Neural cell (in vitro differentiated cells): ENCODE measurements at regions not wholly inside any gene's neighbourhood (a gene's known extent, or its start where the extent isn't known, plus 50 kb on each side); places are given as distances from the start of the nearest gene placed in this dataset.

Experiments
- H2AFZ ChIP-seq: fragments of 200-600, 300-800 bp; sonication (generic), shearing (Covaris generic); 2 replicates; pipeline ENCODE4 v1.6.0; 2014; ENCODE audit warnings: low read depth, mild to moderate bottlenecking, antibody characterized with exemption, low read length, moderate library complexity
- H3F3A ChIP-seq: fragments of 200-600 bp; shearing (Covaris generic); 2 replicates; pipeline ENCODE4 v1.6.1; 2016; ENCODE audit warnings: mild to moderate bottlenecking, moderate library complexity, mixed read lengths, antibody characterized with exemption, low read length; ENCODE audit not compliant: insufficient read depth, poor library complexity, severe bottlenecking
- H3K27ac ChIP-seq: fragments of 200-600, 300-800 bp; sonication (generic), shearing (Covaris generic); 2 replicates; pipeline ENCODE4 v1.5.1; 2014; ENCODE audit warnings: mild to moderate bottlenecking, low read length, moderate library complexity
- H3K27me3 ChIP-seq: fragments of 300-800, 200-600 bp; sonication (generic), shearing (Covaris generic); 2 replicates; pipeline ENCODE4 v1.6.0; 2014; ENCODE audit warnings: mild to moderate bottlenecking, low read depth, low read length, moderate library complexity; ENCODE audit not compliant: insufficient read depth
- H3K36me3 ChIP-seq: fragments of 300-800, 200-600 bp; sonication (generic), shearing (Covaris generic); 2 replicates; pipeline ENCODE4 v1.5.1; 2014; ENCODE audit warnings: mild to moderate bottlenecking, antibody characterized with exemption, low read length, moderate library complexity; ENCODE audit not compliant: insufficient read depth
- H3K4me2 ChIP-seq: fragments of 300-800, 200-600 bp; sonication (generic), shearing (Covaris generic); 2 replicates; pipeline ENCODE4 v1.6.0; 2014; ENCODE audit warnings: mild to moderate bottlenecking, low read length
- H3K4me3 ChIP-seq: fragments of 300-800, 200-600 bp; sonication (generic), shearing (Covaris generic); 2 replicates; pipeline ENCODE4 v1.5.1; 2014; ENCODE audit warnings: mild to moderate bottlenecking, low read length, moderate library complexity
- H3K79me2 ChIP-seq: fragments of 200-600 bp; shearing (Covaris generic); replicated peaks from 2 replicates; pipeline ENCODE4 v1.6.0; 2014; ENCODE audit warnings: mild to moderate bottlenecking, low read length, moderate library complexity; ENCODE audit not compliant: insufficient read depth
- H3K9ac ChIP-seq: fragments of 300-800, 200-600 bp; sonication (generic), shearing (Covaris generic); 2 replicates; pipeline ENCODE4 v1.6.1; 2016; ENCODE audit warnings: mild to moderate bottlenecking, low read length, mixed read lengths
- H3K9me2 ChIP-seq: fragments of 200-600 bp; shearing (Covaris generic); 2 replicates; pipeline ENCODE4 v1.6.1; 2016; ENCODE audit warnings: mild to moderate bottlenecking, low read length, mixed read lengths; ENCODE audit not compliant: insufficient read depth
- H3K9me3 ChIP-seq: fragments of 200-600, 300-800 bp; sonication (generic), shearing (Covaris generic); 2 replicates; pipeline ENCODE4 v1.6.1; 2016; ENCODE audit warnings: mild to moderate bottlenecking, mixed run types, low read length, moderate library complexity, mixed read lengths
- H4K20me1 ChIP-seq: fragments of 200-600 bp; shearing (Covaris generic); 2 replicates; pipeline ENCODE4 v1.6.1; 2016; ENCODE audit warnings: mild to moderate bottlenecking, mixed run types; ENCODE audit not compliant: insufficient read depth
- EP300 ChIP-seq: fragments of 450-650 bp; conservative IDR thresholded peaks from 2 replicates; pipeline ENCODE4 v1.6.1; 2014; ENCODE audit warnings: antibody characterized with exemption, mild to moderate bottlenecking, moderate library complexity; ENCODE audit not compliant: poor library complexity, severe bottlenecking
- EZH2 ChIP-seq: fragments of 200-600, 300-800 bp; shearing (Covaris generic), sonication (generic); IDR thresholded peaks from 2 replicates; pipeline ENCODE4 v1.6.1; 2014; ENCODE audit warnings: antibody characterized with exemption, low read length, borderline replicate concordance, mild to moderate bottlenecking; ENCODE audit not compliant: insufficient read depth, poor library complexity, severe bottlenecking
- MXI1 ChIP-seq: fragments of 450-650 bp; conservative IDR thresholded peaks from 2 replicates; pipeline ENCODE4 v1.6.1; 2014; ENCODE audit warnings: antibody characterized with exemption, mild to moderate bottlenecking; ENCODE audit not compliant: poor library complexity, severe bottlenecking
- POLR2AphosphoS5 ChIP-seq: IDR thresholded peaks from 2 replicates; pipeline ENCODE4 v1.6.1; 2012
- RAD21 ChIP-seq: fragments of 450-650 bp; conservative IDR thresholded peaks from 2 replicates; pipeline ENCODE4 v1.6.1; 2014; ENCODE audit warnings: antibody characterized with exemption, mild to moderate bottlenecking, moderate library complexity
- REST ChIP-seq: IDR thresholded peaks from 2 replicates; pipeline ENCODE4 v1.6.1; 2012; ENCODE audit warnings: borderline replicate concordance
- SMC3 ChIP-seq: fragments of 450-650 bp; conservative IDR thresholded peaks from 2 replicates; pipeline ENCODE4 v1.6.1; 2014; ENCODE audit warnings: antibody characterized with exemption, mild to moderate bottlenecking, moderate library complexity; ENCODE audit not compliant: poor library complexity
- TAF1 ChIP-seq: IDR thresholded peaks from 2 replicates; pipeline ENCODE4 v1.6.1; 2012; ENCODE audit warnings: low read depth
- TF ChIP-seq, protein P1 (sequence below): fragments of 450-650 bp; IDR thresholded peaks from 2 replicates; pipeline ENCODE4 v1.5.1; 2014; ENCODE audit warnings: antibody characterized with exemption, mild to moderate bottlenecking, moderate library complexity; ENCODE audit not compliant: poor library complexity, severe bottlenecking

DNA sequence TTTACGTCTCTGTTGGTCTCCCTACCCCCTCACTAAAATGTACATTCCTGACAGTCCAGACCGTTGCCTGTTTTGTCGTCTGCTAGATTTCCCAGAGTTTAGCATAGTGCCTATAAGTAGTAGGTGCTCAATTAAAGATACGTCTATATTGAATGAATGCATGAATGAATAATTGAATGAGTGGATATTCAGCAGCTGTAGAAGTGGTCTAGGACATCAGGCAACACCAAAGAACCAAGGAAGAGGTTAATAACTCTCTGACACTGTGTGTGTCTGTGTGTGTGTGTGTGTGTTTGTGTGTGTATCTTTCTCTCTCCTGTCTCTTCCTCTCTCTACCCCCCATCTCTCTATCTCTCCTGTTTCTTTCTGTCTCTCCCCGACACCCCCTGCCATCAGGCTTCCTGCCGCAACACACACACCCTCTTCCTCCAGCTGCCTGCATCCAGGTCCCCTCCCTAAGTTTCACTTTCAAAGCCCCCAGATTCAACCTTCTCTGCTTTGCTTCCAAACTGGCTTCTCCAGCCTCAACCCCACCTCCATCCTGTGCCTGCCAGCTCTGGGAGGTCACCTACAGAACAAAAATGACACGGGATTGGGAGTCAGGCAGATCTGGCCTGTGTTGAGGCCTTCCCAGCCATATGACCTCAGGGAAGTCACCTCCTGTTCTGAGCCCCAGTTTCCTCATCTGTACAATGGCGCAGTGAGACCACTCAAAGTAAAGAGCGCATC lies 119.9 kb upstream of the NCOR2 start:
- no peak for TF ChIP-seq EZH2
- no peak for TF ChIP-seq RAD21
- TF ChIP-seq EP300 = no peak
- TF ChIP-seq REST = no peak
- TF ChIP-seq, protein P1, sequence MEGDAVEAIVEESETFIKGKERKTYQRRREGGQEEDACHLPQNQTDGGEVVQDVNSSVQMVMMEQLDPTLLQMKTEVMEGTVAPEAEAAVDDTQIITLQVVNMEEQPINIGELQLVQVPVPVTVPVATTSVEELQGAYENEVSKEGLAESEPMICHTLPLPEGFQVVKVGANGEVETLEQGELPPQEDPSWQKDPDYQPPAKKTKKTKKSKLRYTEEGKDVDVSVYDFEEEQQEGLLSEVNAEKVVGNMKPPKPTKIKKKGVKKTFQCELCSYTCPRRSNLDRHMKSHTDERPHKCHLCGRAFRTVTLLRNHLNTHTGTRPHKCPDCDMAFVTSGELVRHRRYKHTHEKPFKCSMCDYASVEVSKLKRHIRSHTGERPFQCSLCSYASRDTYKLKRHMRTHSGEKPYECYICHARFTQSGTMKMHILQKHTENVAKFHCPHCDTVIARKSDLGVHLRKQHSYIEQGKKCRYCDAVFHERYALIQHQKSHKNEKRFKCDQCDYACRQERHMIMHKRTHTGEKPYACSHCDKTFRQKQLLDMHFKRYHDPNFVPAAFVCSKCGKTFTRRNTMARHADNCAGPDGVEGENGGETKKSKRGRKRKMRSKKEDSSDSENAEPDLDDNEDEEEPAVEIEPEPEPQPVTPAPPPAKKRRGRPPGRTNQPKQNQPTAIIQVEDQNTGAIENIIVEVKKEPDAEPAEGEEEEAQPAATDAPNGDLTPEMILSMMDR = no peak
- TF ChIP-seq MXI1 = no peak
- TF ChIP-seq SMC3 = no peak
- TF ChIP-seq TAF1 = no peak
- TF ChIP-seq POLR2AphosphoS5 = no peak
- Histone ChIP-seq H3K4me2 (no peak overlapping the region), H3F3A (no peaks in the 10 kb centered on the region), H3K79me2 (no peaks in the 10 kb centered on the region), H2AFZ (no peak overlapping the region), H3K27ac (no peak overlapping the region), H4K20me1 (no peaks in the 10 kb centered on the region), H3K9me2 (no peaks in the 10 kb centered on the region), H3K36me3 (no peaks in the 10 kb centered on the region), H3K9ac (no peak overlapping the region), H3K4me3 (no peak overlapping the region), H3K27me3 (no peaks in the 10 kb centered on the region), H3K9me3 (peaks cover 3% of the 10 kb centered on the region)

- Histone ChIP-seq H3K4me2 (no peak overlapping the region), H3K9me3 (no peaks in the 10 kb centered on the region), H3K79me2 (no peaks in the 10 kb centered on the region), H3K36me3 (no peaks in the 10 kb centered on the region), H3K27ac (no peak overlapping the region), H3F3A (no peaks in the 10 kb centered on the region), H3K4me3 (no peak overlapping the region), H4K20me1 (no peaks in the 10 kb centered on the region), H3K27me3 (no peaks in the 10 kb centered on the region), H2AFZ (no peak overlapping the region), H3K9me2 (no peaks in the 10 kb centered on the region), H3K9ac (no peak overlapping the region)
- TF ChIP-seq TAF1 = no peak
- no peak for TF ChIP-seq EZH2
- no peak for TF ChIP-seq REST
- TF ChIP-seq RAD21 = no peak
- TF ChIP-seq SMC3 = no peak
- TF ChIP-seq POLR2AphosphoS5 = no peak
- TF ChIP-seq EP300 = no peak
- TF ChIP-seq, protein P1 = no peak
Observed at GRCh38 chr12:124686370-124687173, 119.2 kb upstream of the NCOR2 start.
